NCI-H2196 (cell line): ENCODE measurements at regions not wholly inside any gene's neighbourhood (a gene's known extent, or its start where the extent isn't known, plus 50 kb on each side); places are given as distances from the start of the nearest gene placed in this dataset.
"Not testable (repeated sequence)": the region's sequence is repeated elsewhere in the genome, so short reads cannot be mapped to it uniquely, and the experiment has no call there.

ENCODE experiments used
- DNase-seq: peaks from one replicate; lab custom pipeline; 2025; ENCODE audit not compliant: unreplicated experiment; lab: John Stamatoyannopoulos, UW

DNA sequence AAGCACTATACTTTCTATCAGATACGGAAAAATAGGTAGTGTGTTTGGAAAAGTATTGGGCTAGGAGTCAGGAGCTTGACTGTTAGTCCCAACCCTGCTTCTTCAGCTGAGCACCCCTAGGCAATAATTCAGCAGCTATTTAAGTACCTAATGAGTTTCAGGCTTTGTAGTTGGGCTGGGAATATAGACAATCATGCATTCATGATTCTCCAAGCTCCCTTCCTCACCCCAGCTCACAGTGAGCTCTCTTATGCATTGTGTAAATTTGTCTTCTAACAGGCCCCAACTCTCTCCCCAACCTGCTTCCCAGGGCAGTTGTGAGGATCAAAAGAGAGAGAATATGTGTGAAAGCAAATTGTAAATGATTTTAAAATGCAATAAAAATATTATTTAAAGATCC is 201.2 kb downstream of the MSX2 start:
- no peak for DNase-seq

DNA sequence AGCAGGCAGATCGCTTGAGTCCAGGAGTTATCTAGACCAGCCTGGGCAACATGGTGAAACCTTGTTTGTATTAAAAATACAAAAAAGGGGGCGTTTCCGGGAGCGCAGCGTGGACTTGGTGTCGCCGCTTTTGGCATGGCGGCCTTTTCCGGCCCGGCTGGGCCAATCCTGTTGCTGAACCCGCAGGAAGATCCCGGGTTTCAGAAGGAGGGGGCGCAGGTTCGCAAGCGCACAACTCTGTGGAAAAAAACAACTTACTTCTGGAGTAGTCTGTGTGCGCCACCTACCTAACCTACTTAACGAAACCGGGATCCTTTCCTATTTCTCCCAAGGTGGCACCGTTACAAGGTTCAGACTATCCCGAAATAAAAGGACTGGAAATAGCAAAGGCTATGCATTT is 198.6 kb downstream of the MSX2 start:
- no peak for DNase-seq

DNA sequence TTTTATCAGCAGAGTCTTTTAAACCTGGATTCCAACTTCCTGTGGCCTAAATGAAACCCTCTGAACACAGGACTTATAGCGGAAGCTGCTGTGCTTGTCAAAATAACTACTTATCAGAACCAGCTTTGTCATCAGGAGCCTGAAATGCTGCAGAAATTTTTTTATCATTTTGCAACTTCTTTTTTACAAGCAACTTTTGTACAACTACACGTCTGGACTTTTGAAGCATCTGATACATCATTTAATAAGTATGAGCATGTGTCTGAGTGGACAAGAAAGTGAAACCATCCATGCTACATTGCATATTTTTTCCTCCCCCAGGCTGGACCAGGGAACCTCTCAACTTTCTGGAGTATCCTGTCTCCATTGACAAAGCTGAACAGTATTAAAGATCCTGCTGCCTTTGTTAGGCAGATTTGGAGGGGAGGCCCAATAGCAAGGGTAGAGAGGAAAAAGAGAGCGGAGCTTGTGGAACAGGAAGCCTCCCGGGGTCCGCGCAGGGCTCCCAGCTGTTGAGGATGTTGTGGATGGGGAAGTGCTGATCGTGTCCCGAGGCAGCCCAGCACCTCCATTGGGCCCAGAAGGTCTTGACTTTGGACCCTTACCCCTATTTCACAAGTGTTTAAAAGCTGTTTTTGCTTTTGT is 196.6 kb downstream of the MSX2 start:
- DNase-seq: no peak

DNA sequence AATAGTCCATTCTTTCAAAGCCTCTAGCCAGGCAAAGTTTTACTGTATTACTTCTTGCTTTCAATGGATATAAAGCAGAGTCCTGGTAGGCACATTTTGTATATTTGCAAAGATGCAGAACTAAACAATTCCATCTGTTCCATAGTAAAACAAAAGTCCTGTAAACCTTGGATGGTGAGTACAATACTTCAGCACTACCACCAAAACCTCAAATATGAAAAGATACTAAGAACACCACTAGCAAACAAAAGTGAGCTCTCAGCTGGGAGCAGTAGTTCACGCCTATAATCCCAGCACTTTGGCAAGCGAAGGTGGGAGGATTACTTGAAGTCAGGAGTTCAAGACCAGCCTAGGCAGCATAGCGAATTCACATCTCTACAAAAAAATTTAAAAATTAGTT is 195.0 kb downstream of the MSX2 start:
- DNase-seq: no peak

DNA sequence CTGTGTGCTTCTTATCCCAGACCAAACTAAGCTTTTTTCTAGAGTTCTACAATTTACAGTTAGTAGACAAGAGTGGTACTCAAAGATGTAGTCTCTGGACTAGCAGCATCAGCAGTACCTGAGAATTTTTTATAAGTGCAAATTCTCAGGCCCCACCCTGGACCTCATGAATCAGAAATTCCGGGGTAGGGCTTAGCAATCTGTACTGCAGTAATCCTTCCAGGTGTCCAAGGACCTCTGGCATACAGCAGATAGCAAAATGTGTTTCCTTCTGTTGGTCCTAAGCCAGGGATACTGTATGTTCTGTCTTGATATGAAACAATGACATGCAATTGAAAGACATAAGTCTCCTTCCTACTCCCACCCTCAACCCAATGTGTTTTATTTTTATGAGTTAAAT is 194.3 kb downstream of the MSX2 start:
- no peak for DNase-seq

DNA sequence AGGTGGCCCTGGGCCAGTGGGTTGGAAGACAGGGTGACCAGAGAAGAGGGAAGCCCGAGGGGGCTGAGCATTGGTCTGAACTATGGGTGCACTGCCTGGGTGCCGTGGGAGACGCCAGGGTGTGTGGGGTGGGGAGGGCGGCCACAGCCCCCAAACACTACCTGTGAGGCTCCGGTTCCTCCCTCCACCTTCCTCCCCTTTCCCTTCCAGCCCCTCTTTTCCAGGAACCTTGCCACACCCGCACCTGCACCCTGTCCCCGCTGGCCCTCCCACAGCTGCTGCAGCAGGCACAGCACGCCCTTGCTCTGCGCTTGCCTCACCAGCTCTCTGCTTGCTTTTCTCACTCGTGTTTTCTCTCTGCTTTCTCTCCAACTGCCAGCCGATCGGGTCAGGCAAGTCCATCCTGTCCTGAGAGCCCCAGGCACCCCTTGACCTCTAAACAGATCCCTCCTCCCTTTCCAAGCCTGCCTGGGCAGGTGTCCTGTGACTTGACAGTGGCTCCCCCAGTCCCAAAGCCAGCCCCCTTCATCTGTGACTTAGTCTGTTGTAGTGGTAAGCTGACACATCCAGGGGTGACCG is 193.7 kb downstream of the MSX2 start:
- DNase-seq: no peak

DNA sequence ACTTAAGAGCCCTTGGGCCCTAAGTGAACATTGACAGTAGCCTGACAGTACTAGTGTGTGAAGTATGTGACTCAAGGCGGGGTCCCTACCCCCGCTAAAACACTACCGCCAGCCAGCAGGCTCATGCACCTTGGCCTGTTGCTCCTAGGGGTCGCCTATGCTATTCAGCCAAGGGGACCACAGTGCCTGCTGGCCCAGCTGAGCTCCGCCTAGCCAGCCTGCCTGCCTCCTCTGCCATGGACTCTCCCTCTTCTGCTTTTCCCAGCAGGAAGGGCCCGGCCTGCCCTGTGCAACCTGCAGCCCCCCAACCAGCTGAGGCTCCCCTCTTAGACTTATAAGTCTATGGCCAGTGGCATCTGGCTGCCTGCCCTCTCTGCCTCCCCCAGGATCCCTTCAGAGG is 193.1 kb downstream of the MSX2 start:
- not testable (repeated sequence) for DNase-seq

DNA sequence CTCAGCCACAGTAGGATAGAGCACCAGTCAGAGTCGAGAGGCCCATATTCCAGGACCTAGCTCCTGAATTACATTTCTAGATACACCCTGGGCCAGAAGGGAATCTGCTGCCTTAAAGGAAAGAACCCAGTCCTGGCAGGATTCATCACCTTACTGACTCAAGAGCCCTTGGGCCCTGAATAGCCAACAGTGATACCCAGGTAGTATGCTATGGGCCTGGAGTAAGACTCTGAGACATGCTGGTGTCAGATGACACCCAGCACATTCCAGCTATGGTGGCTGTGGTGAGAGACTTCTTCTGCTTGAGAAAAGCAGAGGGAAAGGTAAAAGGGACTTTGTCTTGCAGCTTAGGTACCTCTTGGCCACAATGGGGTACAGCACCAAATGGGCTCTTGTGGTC is 192.5 kb downstream of the MSX2 start:
- not testable (repeated sequence) for DNase-seq

DNA sequence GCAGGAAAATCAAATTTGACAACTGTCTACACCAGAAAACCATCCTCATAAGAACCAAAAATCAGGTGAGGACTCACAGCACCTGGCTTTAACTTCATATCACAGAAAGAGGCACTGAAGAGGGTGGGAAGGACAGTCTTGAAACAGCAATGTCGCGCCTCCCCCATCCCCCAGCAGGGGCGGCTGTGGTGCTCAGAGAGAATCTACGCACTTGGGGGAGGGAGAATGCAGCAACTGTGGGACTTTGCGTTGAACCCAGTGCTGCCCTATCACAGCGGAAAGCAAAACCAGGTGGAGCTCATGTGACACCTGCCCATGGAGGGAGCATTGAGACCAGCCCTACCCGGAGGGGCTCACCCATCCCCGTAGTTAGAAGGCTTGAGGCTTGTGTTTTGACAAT is 191.8 kb downstream of the MSX2 start:
- no peak for DNase-seq

DNA sequence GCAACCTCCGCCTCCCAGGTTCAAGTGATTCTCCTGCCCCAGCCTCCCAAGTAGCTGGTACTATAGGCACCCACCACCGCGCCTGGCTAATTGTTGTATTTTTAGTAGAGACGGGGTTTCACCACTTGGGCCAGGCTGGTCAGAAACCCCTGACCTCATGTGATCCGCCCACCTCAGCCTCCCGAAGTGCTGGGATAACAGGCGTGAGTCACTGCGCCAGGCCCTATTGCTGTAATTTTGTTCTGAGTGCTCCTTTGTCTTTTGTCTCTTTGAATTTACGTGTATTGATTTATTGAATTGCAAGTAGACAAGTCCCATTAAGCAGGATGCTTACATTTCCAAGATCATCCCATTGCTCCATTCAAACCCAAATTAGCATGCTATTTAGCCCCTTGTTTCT is 186.7 kb downstream of the MSX2 start:
- no peak for DNase-seq

DNA sequence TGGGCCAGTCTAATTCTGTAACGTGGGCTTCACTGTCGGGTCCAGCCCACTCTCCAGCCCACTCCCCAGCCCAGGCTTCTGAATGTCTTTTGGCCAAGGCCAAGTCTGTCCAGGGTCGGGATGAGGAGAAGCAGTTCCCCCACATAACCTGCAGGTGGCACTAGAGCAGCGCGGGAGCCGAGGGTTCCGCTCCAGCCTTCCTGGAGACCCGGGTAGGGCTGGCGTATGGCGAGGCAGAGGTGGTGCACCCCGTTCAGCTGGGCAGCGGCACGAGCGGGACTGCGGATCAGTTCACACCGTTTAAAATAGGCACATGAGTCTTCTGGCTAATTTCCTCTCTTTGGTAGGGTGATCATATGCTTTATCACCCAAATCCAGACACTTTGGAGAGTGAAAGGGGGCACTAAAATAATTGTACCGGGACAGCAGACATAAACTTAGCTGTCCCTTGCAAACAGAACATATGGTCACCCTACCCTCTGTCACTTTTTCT is 185.9 kb downstream of the MSX2 start:
- peak; percentile 66 for DNase-seq

DNA sequence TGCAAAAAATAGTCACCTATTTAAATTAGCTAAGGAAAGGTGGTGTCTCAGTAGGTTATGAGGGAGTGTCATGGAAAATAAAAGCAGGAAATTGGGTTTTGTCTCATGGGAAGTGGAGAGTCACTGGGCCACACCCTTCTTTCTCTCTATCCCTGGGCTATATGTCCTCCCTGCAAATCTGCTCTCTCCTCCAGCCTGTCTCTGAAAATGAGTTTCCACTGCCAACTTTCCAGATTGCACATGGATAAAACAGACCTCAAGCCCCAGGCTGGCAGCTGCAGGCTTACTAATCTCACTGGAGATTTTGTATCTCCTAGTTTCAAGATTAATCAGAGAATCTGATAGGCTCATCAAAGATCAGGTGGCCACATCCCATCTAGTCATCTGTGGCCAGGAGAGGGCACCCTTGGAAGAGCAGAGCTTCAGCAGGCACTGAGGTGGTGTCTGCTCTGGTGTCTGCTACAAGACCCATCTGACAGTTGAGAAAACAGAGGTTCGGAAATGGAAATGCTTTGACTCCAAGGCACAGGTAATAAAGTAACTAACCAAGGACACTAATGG is 178.9 kb downstream of the MSX2 start:
- DNase-seq: no peak

DNA sequence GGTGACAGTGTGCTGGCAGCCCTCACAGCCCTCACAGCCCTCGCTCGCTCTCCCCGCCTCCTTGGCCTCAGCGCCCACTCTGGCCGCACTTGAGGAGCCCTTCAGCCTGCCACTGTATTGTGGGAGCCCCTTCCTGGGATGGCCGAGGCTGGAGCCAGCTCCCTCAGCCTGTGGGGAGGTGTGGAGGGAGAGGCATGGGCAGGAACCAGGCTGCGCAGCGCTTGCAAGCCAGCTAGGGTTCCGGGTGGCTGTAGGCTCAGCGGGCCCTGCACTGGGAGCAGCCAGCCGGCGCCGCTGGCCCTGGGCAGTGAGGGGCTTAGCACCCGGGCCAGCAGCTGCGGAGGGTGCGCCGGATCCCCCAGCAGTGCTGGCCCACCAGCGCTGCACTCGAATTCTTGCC is 177.0 kb downstream of the MSX2 start:
- DNase-seq: no peak

DNA sequence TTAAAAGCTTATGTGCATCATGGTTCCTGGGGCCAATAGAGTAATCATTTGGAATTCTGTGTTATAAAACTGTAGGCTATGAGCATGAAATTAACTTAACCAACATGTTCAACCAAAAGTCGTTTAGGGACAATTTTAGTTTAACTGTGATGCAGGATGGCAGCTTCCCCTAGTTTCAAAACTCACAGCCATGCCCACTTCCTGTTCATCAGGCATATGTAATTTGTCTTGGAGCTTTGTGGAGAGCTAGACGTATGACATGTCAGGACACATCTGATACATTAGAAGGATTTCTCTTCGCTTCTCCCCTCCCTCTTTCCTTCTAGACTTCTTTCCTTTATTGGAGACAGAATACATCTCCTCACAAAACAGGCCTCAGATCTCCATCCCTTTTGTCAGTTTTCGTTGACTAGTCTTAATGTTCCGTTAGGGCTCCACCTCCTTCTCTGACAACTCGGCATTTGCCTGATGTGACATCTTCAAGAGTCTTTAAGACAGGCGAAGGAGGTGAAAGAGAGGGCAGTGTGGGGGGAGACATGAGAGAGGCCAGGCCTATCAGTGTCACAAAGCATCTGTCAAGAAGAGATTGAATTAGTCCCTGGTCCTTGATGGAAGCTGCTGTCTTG is 176.0 kb downstream of the MSX2 start:
- DNase-seq: no peak

DNA sequence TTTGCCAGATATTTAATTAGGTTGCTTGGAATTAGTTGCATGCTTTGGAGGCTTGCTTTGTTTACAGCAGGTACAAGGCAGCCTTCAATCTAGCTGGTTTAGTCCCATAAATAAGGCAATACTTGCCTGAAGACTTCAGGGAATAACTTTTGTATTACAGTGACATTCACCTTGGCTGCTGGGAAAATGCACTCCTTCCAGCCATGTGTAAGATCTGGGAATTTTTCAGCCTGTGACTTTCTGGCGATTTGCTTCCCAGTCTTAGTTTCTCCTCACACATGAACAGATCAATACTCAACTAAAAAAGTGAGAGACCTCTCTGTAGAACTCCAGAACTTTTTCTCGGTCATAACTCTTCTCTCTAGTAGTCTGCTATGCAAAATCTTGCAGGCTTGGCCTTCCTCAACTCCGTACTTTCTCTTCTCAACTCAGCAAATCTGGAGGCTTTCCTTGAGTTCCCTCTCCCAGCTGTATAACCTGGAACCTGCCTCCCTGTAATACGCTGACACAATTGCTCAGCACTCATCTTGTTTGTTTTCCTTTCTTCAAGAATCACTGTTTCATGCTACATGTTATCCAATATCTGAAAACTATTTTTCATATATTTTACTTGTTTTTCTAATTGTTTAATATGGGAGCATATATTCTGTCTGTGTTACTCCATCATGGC is 173.0 kb downstream of the MSX2 start:
- no peak for DNase-seq

DNA sequence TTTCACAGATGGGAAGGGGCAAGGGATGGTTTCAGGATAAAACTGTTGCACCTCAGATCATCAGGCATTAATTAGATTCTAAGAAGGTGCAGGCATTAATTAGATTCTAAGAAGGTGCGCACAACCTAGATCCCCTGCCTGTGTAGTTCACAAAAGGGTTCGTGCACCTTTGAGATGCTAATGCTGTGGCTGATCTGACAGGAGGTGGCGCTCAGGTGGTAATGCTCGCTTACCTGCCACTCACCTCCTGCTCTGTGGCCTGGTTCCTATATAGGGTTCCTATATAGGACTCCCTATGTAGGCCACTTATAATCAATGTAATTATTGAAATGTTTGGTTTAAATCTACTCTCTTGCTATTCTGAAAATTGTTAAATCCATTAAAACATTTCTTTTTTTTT is 171.0 kb downstream of the MSX2 start:
- DNase-seq: no peak

DNA sequence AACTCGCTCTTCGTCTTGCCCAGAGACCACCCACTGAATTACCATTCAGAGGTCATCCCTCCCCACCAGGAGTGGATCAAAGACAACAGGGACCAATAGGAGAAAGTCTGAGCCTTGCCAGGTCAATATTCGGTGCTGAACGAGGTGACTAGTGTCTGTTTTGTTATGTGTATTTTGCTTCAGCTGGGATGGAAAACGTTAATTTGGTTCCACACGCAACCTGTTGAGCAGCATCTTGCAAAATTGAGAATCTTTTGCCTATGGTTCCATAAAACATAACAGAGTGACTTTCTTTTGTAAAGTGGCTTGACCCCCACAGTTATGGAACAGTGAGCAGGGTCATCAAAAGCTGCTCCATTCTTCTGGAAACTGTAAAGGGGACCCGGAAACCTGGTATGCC is 168.4 kb downstream of the MSX2 start:
- DNase-seq: no peak

DNA sequence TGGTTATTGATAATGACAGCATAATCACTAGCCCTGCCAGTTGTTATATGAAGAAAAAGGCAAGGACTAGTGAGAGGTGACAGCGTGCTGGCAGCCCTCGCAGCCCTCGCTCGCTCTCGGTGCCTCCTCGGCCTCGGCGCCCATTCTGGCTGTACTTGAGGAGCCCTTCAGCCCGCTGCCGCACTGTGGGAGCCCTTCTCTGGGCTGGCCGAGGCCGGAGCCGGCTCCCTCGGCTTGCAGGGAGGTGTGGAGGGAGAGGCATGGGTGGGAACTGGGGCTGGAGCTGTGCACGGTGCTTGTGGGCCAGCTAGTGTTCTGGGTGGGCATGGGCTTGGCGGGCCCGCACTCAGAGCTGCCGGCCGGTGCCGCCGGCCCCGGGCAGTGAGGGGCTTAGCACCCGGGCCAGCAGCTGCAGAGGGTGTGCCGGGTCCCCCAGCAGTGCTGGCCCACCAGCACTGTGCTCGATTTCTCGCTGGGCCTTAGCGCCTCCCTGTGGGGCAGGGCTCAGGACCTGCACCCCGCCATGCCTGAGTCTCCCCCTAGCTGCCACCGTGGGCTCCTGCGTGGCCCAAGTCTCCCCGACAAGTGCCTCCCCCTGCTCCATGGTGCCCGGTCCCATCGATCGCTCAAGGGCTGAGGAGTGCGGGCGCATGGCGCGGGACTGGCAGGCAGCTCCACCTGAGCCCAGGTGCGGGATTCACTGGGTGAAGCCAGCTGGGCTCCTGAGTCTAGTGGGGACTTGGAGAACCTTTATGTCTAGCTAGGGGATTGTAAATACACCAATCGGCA is 156.2 kb downstream of the MSX2 start:
- DNase-seq: not testable (repeated sequence)

DNA sequence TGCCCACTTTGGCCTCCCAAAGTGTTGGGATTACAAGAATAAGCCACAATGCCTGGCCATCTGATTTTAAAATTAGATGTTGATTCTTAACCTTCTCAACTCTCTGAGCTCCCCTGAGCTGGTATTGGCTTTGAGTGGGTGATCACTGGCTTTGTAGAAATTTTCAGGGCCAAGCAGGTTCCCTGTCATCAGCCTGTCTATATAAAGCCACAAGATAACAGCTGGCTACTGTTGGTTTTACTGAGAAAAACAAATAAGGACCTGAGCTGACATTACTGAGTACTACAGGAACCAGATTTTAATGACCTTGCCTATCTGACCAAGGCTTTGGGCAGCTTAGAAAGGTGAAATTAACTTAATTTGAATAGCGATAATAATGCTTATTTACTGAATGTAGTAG is 153.6 kb downstream of the MSX2 start:
- no peak for DNase-seq

DNA sequence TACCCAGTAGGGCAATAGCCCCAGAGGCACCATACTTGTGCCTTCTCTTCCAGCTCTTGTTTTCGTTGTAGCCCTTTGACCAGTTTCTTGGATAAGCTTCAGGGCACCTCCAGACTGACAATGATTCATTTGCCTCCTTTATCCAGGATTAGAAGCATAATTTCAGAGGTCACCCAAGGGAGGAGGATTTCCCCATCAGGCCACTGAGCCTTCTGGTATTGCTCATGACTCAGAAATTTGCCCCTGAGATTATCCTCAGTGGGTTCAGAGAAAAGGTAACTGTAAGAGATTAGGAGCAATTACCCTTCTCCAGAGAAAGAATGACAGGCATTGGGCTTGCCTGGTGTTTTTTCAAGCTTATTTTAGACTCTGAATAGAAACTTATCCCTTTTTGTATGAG is 147.9 kb downstream of the MSX2 start:
- DNase-seq: no peak

DNA sequence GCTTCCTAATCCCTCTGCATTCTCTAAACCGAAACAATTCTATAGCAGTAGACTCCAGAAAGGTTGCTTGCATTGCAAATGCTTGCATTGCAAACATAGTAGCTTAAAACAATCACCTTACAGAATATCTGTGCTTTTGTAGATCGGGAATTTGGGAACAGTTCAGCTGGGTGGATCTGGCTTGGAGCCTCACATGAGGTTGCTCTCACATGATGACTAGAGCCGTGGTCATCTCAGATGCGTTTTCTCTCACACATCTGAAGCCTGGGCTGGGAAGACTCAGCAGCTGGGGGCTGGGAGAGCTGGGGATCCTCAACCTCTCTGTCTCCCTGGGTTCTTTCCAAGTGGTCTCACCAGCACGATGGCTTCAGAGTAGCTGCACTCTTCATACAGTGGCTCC is 127.8 kb downstream of the MSX2 start:
- no peak for DNase-seq
